Skin epidermis (tissue), 12 donors: ENCODE measurements at regions not wholly inside any gene's neighbourhood (a gene's known extent, or its start where the extent isn't known, plus 50 kb on each side); places are given as distances from the start of the nearest gene placed in this dataset.
A peak's percentile ranks its signal among the peaks of the same experiment; 100 is the strongest.

ENCODE experiments used
- H3K27ac ChIP-seq, 21 experiments: fragments of 200-600 bp; sonication (generic) in 11 of 21; one replicate each; pipeline ENCODE4 v1.5.0; 2020; ENCODE audit warnings: mild to moderate bottlenecking in 3 of 21, inconsistent platforms in 2 of 21, moderate library complexity in 2 of 21
- H3K4me3 ChIP-seq, 7 experiments: fragments of 200-600 bp; sonication (generic) in 2 of 7; one replicate each; pipeline ENCODE4 v1.5.0; 2020; ENCODE audit warnings: inconsistent platforms in 2 of 7, mild to moderate bottlenecking in 2 of 7, moderate library complexity in 1 of 7

DNA sequence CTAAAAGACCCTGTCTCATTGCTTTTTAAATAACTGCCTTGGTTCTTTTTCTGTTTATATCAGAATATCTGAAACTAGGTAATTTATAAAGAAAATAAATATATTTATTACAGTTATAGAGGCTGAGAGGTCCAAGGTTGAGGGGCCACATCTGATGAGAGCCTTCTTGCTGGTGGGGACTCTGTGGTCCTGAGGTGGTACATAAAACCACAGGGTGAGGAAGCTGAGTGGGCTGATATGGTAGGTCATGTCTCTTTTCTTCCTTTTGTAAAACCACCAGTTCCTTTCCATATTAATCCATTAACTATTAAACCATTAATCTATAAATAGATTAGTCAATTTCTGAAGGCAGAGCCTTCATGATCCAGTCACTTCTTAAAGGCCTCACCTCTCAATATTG lies 109.5 kb upstream of the SPRY2 start:
- no peak overlapping the region for H3K27ac ChIP-seq
- H3K4me3 ChIP-seq = no peak overlapping the region

- Histone ChIP-seq H3K27ac (no peak overlapping the region), H3K4me3 (no peak overlapping the region)
Measured at GRCh38 chr13:80448725-80449124, 107.8 kb upstream of the SPRY2 start.

GRCh38 chr13:80447747-80448146 lies 106.8 kb upstream of the SPRY2 start:
- no peak overlapping the region for H3K27ac ChIP-seq
- no peak overlapping the region for H3K4me3 ChIP-seq

GRCh38 chr13:80444240-80445015 lies 103.5 kb upstream of the SPRY2 start:
- H3K27ac ChIP-seq = no peak overlapping the region
- H3K4me3 ChIP-seq = no peak overlapping the region

GRCh38 chr13:80442609-80443008 lies 101.7 kb upstream of the SPRY2 start:
- Histone ChIP-seq H3K27ac (no peak overlapping the region), H3K4me3 (no peak overlapping the region)

- Histone ChIP-seq H3K27ac (no peak overlapping the region), H3K4me3 (no peak overlapping the region)
Measured at GRCh38 chr13:80441968-80442367, 101.0 kb upstream of the SPRY2 start.

DNA sequence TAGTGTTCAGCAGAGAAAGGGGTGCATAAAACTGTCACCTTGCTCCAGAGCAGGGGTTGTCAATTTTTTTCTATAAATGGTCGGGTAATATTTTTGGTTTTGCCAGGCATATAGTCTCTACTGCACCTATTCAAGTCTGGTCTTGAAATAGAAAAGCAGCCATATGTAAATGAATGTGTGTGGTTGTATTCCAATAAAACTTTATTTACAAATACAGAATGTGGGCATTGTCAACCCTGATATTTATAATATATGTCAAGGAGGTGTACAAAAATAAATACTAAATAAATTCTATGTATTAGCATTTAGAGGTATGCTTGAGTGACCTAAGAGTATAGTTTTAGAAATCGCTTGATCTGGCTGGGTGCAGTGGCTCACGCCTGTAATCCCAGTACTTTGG lies 97.6 kb upstream of the SPRY2 start:
- no peak overlapping the region for H3K27ac ChIP-seq

DNA sequence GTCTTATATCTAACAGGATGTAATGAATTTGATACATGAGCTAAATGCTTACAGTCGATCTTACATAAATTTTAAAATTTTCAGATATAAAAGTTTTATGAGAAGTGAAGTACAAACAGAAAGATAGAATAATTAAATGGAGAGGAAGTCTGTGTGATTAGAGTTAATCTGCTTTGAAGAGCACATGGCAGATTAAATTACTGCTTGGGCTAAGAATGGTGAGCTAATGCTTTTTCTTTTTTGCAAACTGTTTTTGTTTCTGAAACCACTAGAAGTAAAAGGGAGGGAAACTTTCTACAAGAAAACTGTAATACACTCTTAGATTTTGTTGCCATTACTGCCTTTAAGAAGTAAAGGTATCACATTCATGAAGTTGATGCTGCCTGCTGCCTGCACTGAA lies 96.3 kb upstream of the SPRY2 start:
- Histone ChIP-seq H3K4me3 (no peak overlapping the region), H3K27ac (no peak overlapping the region)

More for the DNA sequence above, 97.6 kb upstream of the SPRY2 start:
- no peak overlapping the region for H3K4me3 ChIP-seq

- no peak overlapping the region for H3K4me3 ChIP-seq
- H3K27ac ChIP-seq = peak overlapping the region in 1 of 21 experiments; percentile 19
Measured at GRCh38 chr13:80436571-80437169, 95.7 kb upstream of the SPRY2 start.

DNA sequence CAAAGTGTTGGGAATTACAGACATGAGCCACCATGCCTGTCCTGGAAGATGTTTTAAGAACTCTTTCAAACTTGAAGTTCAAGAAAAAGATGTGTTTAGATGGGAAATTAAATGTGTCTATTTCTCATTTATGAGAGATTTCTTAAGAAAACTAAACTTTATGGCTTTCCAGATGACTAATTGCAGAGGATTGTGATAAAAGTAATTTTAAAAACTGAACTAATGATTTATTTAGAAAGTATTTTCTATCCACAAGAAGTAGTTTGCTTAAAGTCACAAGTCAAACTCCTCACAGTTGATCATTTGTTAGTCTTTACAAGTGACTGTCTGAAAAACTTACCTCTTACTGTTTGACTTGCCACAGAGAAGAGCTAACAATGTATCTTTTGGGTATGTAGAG lies 89.6 kb upstream of the SPRY2 start:
- H3K4me3 ChIP-seq = no peak overlapping the region
- no peak overlapping the region for H3K27ac ChIP-seq

DNA sequence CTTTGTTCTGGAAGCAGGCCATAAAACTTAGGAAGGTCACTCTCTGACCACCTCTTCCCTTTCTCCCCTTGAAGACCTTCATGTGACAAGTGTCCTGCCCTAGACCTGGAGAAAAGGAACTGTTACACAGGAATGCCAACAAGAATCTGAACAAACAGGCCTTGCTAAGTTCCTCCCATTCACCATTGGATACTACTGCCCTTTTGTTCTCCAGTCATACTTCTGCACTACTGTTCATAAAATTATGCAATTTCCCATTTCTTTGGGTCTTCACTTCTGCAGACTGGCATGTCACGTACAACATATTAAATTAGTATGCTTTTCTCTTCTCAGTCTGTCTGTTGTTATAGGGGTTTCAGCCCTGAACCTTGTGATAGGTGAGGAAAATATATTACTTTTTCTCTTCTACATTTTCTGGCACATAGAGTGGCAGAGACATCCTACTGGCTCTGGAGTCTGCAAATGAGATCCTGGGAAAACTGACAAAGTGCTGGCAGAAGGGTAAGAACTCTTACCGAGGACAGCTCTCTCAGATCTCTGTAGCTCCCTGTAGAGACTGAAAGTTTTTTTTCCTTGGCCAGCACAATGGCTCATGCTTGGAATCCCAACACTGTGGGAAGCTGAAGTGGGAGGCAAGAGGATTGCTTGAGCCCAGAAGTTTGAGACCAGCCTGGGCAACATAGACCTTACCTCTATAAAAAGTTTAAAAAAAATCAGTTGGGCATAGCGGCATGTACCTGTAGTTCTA lies 87.6 kb upstream of the SPRY2 start:
- no peak overlapping the region for H3K4me3 ChIP-seq
- H3K27ac ChIP-seq = no peak overlapping the region

DNA sequence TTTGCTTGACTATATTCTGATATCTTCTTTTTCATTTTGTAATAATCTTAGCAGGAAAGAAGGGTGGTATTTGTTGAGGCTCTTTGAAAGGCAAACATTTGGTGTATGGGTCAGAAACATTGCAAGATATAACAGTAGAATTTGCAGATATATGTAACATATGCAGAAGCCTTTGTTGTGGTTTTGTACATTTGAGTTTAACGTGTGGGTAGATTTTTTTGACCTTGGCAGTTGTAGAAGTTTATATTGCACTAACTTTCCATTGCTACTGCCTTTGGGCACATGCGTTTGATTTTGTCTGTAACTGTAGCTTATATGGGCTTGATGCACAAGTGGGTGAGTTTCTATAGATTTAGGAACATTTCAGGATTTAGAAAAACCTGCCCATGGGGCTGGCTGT lies 78.5 kb upstream of the SPRY2 start:
- Histone ChIP-seq H3K27ac (no peak overlapping the region), H3K4me3 (no peak overlapping the region)

DNA sequence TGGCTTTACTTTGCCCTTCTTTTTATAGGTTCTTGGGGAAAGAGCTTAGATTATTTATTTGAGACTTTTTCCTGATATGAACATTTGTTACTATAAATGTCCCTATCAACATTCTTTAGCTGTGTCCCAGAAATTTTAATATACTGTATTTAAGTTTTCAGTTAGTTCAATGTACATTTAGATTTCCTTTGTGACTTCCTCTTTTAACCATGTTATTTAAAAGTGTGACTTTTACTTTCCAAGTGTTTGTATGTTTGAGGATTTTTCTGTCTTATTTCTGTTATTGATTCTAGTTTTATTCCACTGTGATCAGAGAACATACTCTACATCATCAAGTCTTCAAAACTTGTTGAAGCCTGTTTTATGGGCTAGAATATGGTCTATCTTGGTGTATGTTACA lies 72.7 kb upstream of the SPRY2 start:
- no peak overlapping the region for H3K27ac ChIP-seq
- H3K4me3 ChIP-seq = no peak overlapping the region

DNA sequence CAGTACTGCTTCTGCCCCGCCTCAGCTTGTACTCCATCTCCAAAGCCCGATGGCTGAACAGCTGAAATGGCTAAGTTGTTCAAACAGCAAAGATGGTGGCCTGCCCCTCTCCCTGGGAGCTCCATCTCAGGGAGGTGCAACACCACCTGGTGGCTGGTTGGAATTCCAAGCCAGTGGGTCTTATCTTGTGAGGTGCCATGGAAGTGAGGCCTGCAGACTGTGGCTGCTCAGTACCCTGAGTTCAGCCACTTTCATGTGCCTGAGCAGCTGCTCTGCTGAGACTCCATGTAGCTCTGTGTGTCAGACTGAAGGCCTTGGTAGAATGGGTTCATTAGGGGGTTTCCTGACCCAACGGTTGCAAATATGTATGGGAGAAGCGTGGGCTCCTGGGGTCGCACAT lies 67.3 kb upstream of the SPRY2 start:
- H3K27ac ChIP-seq = no peak overlapping the region

GRCh38 chr13:80400865-80401426 lies 60.0 kb upstream of the SPRY2 start:
- Histone ChIP-seq H3K27ac (peak overlapping the region in 1 of 21 experiments; percentile 4), H3K4me3 (no peak overlapping the region)

More for the DNA sequence above, 67.3 kb upstream of the SPRY2 start:
- no peak overlapping the region for H3K4me3 ChIP-seq

DNA sequence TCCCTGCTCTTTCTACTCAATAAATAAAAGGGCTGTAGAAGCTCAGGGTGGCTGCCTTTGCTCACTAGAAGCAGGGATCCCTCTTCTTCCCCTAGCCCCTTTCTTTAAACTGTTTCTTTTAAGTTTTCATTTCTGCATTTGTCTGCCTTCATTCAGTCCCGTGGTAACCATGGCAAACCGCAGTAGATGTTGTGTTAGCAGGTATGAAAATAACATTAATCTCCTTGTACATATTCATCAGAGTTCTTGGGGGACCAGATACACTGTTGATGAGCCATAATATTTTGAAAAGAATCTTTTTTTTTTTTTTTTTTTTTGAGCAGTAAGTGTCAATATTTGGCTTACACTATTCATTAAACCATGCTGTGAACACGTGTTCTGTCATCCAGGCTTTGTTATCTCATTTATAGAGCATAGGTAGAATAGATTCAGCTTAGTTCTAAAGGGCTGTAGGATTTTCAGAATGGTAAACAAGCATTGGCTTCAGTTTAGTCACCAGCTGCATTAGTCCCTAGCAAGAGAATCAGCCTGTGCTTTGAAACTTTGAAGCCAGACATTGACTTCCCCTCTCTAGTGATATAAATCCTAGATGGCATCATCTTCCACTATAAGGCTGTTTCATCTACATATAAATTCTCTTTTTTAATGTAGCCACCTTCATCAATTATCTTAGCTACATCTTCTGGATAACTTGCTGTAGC lies 59.4 kb upstream of the SPRY2 start:
- Histone ChIP-seq H3K27ac (peak overlapping the region in 1 of 21 experiments; percentile 44), H3K4me3 (no peak overlapping the region)

GRCh38 chr13:80399340-80400163 lies 58.6 kb upstream of the SPRY2 start:
- H3K27ac ChIP-seq = peak overlapping the region in 2 of 21 experiments; percentile 37 to 44

More at GRCh38 chr13:80399340-80400163, 58.6 kb upstream of the SPRY2 start:
- H3K4me3 ChIP-seq = no peak overlapping the region
